Renal pelvis (tissue), 1 donor: ENCODE measurements at regions not wholly inside any gene's neighbourhood (a gene's known extent, or its start where the extent isn't known, plus 50 kb on each side); places are given as distances from the start of the nearest gene placed in this dataset.
"Not testable (repeated sequence)": the region's sequence is repeated elsewhere in the genome, so short reads cannot be mapped to it uniquely, and the experiment has no call there.

ENCODE experiments used
- DNase-seq: peaks from one replicate; pipeline ENCODE4 v3.0.0-alpha.2; 2013

DNA sequence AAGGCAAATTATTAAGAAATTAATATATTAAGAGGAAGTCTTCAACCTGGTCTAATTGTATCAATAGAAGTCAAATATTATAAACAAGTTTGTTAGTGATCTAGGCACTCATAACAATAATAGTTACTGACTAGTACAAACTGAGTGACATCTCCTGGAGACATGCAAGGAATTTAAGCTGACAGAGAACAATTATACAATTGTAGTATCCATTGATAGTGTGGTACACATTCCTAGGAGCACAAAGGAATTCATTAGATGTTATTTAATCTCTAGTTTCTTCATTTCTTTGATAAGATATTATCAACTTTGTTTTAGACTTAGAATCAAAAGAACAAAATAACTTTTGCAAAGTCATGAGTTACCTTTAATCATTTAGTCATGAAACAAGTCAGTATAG is 1048.6 kb downstream of the PCDH7 start:
- no peak for DNase-seq

DNA sequence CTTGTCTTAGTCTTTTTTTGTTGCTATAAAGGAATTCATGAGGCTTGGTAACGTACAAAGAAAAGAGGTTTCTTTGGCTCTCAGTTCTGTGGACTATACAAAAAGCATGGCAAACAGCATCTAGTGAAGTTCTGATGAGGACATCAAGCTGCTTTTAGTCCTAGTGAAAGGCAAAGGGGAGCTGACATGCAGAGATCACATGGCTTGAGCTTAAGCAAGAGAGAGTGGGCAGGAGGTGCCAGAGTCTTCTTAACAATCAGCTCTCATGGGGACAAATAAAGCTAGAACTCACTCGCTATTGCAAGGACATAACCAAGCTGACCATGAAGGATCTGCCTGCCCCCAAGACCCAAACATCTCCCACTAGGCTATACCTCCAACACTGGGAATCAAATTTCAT is 1063.1 kb downstream of the PCDH7 start:
- DNase-seq = no peak

DNA sequence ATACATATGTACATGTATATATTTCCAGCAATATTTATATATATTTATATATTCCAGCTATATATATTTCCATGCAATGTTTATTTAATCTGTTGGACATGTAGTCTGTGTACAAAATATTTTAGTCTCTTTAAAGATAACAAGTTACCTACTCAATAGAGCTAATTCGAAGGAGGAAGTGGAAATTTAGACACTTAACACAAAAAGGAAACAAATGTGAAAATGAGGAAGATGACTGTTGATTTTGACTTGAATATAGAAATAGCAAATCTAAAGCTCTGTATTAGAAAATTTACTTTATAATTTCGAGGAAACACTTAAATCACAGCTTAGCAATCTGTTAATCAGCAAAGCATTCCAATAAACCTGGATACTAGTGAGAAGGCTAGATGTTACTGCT is 1064.4 kb downstream of the PCDH7 start:
- no peak for DNase-seq

DNA sequence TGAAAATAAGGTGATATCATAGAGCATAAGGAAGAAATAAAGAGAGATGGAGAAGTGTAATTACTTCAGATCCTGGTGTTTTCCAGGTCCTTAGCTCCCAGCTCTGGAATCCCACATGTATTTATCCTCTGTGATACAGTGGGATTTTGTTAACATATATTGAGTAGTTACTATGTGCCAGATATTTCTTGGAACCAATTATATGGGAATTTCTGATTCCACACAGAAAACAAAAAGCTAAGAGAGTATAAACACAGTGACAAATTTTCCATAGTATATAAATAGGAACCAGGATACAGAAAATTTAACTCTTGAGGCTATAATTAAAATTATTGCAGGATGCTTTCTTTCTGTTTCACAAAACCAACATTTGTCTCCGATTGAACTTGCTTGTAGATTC is 1067.5 kb downstream of the PCDH7 start:
- no peak for DNase-seq

DNA sequence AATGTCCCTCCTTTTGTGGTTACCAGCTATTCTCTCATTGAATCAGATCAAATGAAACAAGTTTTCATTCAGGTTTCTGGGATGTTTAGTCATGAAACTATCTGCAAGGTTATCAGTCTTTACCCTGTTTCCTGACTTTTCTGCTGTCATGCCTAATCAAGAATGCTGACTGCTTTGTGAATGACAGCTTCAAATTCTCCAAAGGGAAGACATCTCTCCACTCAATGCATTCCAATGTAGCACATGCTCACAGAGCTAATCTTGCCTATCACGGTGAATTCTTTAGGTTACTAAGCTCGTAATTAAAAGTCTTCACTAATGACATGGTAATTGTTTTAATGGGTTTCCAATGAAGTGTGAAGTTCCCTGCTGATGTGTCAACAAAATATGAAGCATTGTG is 1068.5 kb downstream of the PCDH7 start:
- DNase-seq = no peak

DNA sequence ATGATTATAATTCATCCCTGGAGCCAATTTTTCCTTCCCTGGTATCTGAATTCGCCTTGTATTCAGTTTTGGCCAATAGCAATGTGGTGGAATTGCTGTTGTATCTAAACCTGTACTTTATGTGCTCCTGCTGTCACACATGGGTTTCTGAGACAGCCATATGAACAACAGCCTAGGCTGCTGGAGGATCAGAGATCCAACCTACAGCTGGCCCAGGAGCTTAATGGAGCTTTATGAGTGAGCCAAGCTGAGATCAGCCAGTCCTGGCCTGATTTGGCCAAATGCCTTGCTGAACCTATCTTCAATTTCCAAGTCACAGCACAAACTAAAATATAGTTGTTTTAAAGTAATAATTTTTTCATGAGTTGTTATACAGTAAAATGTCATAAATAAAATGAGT is 1071.5 kb downstream of the PCDH7 start:
- DNase-seq = no peak

DNA sequence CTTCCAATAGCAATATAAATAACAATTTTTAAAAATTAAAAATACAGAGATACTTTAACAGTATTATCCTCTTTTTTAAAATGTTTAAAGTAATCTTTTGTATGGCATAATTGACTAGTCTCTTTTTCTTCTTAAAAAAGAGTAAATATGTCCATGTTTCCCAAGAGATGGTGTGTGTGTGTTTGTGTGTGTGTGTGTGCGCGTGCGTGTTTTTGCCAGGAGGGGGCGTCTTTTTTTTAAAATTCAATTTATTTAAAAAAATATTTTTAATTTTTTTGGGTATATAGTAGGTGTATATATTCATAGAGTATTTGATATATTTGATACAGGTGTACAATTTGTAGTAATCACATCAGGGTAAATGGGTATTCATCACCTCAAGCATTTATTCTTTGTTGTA is 1073.7 kb downstream of the PCDH7 start:
- no peak for DNase-seq

DNA sequence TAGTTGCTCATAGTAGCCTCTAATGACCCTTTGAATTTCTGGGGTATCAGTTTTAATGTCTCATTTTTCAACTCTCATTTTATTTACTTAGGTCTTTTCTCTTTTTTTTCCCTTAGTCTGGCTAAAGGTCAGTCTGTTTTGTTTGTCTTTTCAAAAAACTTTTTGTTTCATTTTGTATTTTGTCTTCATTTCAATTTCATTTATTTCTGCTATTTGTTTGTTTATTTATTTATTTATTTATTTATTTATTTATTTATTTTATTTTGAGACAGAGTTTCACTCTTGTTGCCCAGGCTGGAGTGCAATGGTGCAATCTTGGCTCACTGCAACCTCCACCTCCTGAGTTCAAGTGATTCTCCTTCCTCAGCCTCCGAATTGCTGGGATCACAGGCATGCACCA is 1076.9 kb downstream of the PCDH7 start:
- not testable (repeated sequence) for DNase-seq

DNA sequence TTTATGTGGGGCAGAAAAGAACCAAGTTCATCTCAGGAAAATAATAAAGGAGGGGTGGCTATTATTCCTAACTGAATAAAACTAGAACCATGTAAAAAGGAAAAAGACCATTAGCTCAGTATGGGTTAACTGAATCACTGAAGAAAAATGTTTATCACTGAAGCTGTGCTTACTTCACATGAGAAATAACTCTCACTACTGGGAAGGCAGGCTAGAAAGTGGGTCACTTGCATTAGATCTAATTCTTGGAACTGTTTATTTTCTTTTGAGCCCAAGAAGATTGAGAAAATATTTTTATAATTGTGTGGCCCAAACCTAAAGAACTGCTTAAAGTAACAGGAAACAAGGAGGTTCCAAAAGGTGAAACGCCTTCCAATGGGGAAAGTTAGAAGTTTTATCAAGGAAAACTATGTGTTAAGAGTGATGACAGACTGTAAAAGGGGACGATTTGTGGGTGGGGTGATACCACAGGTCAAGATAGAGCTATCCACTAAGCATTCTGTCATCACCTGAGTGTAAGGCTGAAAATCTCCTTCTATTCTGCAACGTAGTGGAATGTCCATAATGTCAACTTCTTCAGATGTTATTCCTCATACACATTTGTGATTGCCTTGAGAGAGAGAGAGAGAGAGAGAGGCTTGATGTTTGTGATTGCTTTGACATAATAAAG is 1083.5 kb downstream of the PCDH7 start:
- DNase-seq = no peak

DNA sequence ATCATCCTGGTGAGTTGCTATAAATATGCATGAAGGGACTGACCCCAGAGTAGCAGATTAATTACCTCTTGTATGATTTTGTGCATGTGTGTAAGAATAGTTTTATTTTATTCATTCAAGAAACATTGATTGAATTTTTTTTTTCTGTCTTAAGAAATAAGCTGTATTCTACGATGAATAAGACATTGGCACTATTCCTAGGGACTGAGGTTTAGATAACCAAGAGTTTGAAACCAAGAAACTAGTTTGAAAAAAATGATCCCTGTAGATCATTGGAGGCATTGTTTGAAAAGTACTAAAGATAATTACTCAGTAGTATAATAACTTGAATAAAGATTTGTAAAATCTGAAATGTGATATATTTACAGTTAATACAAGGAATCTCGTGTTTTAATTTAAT is 1086.9 kb downstream of the PCDH7 start:
- no peak for DNase-seq

DNA sequence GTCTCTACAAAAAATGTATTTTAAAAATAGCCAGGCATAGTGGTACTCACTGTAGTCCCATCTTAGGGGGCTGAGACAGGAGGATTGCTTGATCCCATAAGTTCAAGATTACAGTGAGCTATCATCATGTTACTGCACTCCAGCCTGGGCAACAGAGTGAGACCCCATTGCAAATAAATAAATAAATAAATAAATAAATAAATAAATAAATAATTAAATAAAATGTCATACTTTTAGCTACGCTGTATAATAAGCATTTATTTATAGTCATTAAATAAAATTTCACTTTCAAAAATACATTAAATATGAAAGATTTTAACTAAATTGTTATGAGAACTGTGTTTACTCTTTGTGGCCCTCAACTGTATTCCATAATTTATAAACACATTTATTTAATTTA is 1124.2 kb downstream of the PCDH7 start:
- no peak for DNase-seq

DNA sequence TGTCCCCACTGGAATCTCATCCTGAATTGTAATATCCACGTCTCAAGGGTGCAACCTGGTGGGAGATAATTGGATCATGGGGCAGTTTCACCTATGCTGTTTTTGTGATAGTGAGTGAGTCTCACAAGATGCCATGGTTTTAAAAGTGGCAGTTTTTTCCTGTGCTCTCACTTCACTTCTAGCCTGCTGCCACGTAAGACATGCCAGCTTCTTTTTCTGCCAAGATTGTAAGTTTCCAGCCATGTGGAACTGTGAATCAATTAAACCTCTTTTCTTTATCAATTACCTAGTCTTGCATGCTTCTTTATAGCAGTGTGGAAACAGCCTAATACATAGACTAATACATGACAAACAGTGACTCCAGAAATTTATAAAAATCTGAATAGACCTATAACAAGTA is 1131.8 kb downstream of the PCDH7 start:
- DNase-seq = no peak

DNA sequence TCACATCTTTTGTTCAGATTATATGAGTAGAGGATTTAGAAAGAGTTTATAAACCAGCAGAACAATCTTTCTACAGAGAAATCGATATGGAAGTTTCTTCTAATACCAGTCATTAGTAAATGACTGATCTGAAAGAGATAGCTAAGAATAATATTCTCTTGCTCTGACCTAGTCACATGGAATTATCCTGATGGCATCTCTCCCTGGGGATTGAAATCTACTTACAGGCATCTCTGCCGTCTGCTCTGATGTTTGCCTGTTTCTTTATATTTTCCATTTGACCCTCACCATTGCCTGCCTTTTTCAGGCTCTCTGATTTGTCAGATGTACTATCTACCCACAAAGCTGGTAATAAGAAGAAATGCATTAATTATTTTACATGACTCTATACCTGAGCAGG is 1157.3 kb downstream of the PCDH7 start:
- no peak for DNase-seq

DNA sequence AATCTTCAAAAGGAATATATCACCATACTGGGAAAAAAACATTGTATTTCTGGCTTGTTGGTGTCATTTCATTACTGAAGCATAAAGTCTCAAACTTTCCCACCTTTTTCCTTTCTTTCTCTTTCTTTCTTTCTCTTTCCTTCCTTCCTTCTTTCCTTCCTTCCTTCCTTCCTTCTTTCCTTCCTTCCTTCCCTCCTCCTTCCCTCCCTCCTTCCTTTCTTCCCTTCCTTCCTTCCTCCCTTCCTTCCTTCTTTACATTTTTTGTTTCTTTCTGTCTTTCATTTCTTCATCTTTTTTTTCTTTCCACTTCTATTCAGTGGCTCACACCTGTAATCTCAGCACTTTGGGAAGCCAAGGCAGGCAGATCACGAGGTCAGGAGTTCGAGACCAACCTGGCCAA is 1160.7 kb downstream of the PCDH7 start:
- not testable (repeated sequence) for DNase-seq

DNA sequence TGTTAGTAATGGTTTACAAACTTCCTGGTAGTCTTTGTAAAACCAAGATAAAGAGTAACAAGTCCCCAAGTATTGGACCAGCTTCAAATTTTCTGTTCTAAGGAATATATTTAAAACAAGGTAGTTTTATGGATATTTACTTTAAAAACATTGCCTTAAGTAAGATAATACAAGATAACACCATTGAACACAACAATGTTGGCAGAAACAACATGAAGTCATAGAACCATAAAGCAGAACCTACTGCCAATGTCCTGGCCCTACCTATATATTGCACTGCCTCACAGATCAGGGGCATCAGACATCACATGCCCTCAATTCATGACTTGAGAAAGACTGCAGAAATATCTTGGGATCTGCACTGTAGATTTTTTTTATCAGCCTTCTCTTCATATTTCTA is 1176.2 kb downstream of the PCDH7 start:
- no peak for DNase-seq

DNA sequence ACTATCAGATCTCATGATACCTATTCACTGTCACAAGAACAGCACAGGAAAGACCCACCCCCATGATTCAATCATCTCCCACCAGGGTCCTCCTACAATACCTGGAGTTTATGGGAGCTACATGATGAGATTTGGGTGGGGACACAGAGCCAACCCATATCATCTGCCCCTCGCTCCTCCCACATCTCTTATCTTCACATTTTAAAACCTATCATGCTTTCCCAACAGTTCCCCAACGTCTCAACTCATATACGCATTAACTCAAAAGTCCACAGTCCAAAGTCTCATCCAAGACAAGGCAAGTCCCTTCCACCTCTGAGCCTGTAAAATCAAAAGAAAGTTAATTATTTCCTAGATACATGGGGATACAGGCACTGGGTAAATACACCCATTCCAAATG is 1185.2 kb downstream of the PCDH7 start:
- no peak for DNase-seq

DNA sequence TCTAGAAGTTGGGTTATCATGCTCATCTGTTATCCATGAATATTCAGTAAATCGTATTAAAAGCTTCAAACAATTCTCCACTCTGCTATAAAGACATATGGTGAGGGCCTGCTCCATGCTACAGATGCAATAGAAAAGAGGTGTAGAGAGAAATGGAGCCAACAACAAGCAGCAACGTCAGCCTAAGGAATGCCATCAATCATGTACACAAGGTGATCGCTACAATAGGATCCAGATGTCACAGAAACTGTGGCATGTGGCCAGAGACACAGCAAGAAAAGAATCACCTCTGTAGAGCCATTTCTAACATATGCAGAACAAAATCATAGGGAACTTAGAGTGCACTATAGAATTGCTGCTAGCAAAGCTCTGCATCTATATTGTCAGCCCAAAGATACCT is 1188.1 kb downstream of the PCDH7 start:
- DNase-seq = no peak

DNA sequence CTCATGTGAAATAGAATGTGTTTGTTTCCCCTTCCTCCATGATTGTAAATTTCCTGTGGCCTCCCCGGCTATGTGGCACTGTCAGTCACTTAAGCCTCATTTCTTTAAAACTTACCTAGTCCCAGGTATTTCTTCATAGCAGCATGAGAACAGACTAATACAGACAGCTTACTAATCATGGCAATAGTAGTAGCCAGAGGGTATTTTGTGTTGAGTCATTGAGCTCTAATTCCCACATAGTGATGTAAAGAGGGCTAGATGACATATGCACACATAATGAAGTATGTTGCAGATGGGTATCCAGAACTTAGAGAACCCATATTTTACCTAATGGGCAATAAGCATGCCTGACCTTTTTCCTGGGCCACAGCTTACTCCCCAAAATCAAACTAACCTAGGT is 1197.2 kb downstream of the PCDH7 start:
- DNase-seq = no peak

DNA sequence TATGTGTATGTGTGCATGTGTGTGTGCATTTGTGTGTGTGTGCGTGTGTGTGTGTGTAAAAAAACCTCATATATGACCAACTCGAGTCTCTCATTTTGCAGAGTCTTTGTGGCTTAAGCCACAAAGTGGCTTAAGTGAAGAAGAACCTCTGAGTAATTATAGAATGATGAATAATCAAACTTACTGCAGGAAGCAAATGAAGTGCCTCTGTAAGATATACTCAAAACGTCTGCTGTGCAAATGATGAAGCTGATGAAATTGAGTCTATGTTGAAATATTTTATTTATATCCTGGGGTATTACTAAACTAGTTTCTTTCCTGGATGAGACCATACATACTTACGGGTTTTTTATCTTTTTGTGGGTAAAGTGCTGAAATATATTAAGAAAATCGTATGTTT is 1198.7 kb downstream of the PCDH7 start:
- no peak for DNase-seq

DNA sequence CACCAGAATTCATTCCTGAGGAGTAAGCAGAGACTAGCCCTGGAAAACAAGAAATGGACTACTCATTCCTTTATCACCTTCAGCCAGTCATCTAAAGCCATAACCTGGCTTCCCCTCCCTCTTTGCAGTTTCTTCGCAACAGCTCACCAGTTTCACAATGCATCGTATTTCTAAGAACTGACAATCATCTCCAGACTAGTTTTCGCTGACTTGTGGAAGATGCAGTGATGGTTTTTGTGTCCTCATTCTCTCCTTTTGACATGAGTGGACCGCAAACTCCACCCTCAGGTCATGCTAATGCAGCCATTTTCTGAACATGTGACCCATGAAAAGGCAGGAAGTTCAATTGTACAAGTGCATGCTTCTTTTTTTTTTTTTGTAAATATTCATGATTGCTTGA is 1203.5 kb downstream of the PCDH7 start:
- DNase-seq = no peak

DNA sequence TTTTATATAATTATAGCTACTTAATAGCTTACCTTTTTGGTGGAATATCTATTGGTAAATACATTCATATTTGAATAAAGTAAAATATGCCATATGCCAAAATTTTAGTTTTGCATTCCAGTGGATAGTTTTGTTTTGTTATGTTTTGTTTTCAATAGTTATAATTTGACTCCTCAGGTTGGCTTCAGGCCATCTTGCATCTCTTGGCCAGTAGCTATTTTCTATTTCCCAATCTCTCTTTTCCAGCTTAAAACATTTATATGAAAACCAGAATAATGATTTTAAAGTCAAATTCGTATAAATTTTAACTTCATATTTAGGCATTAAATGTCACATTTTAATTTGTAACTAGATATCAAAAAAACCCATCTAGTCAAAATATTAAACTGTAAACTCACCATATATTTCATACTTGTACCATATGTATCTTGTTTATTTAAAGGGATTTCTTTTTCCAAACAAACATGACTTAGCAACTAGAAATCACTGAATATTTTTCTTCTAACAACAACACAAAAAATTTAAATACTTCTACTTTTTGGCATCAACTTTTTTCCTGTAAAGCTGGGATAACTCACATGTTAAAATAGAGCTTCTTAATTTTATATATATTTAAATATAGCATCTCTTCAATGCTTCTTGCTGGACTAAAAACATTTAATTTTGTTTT is 1209.6 kb downstream of the PCDH7 start:
- no peak for DNase-seq

DNA sequence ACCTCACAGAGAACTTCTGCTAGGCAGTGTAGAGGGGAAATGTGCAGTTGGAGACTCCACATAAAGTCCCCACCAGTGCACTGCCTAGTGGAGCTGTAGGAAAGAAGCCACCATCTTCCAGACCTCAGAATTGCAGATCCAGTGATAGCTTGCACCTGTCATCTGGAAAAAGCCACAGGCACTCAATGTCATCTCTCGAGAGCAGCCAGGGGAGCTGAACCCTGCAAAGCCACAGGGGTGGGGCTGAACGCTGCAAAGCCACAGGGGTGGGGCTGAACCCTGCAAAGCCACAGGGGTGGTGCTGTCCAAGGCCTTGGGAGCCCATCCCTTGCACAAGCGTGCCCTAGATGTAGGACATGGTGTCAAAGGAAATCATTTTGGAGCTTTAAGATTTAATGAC is 1226.3 kb downstream of the PCDH7 start:
- no peak for DNase-seq

DNA sequence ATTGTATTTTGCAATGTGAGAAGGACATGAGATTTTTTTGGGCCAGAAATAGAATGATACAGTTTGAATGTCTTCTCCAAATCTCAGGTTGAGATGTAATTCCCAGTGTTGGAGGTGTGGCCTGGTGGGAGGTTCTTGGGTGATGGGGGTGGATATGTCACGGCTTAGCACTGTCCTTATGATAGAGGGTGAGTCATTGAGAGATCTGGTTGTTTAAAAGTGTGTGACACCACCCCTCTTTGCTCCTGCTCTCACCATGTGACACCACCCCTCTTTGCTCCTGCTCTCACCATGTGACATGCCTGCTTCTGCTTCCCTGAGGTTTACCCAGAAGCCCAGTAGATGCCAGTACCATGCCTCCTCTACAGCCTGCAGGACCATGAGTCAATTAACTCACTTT is 1226.9 kb downstream of the PCDH7 start:
- DNase-seq = no peak

DNA sequence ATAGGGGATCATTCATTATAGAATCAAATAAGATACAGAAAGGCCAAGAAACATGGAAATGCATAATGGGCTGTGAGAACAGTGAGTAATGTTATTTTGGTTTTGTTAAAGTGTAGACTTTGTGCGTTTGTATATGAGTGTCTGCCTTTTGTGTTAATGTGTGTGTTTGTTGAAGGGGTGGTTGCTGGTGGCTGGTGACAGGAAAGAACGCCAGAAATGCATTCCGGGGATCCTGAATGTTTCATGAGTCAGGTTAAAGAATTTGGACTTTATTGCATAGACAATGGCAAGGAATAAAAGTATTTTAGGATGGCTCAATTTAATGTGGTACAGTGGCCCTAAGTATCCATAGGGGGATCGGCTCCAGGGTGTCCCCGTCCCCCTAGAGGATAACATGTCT is 1228.9 kb downstream of the PCDH7 start:
- DNase-seq = no peak
